Stimulated activated CD8-positive, alpha-beta memory T cell treated with anti-CD3 and anti-CD28 coated beads, Interleukin-4, amount 100 ng/mL, for 24 hours (primary cell): ENCODE measurements at regions not wholly inside any gene's neighbourhood (a gene's known extent, or its start where the extent isn't known, plus 50 kb on each side); places are given as distances from the start of the nearest gene placed in this dataset.
"Not testable (repeated sequence)": the region's sequence is repeated elsewhere in the genome, so short reads cannot be mapped to it uniquely, and the experiment has no call there.

Source experiments
- DNase-seq: peaks from one replicate; pipeline ENCODE4 v3.0.0-alpha.2; 2020; ENCODE audit warnings: low read depth

GRCh38 chr14:49367696-49368095 is 218.5 kb downstream of the RPS29 start:
- no peak for DNase-seq

- no peak for DNase-seq
Measured at GRCh38 chr14:49366416-49366815, 219.8 kb downstream of the RPS29 start.

GRCh38 chr14:49364752-49365117 is 221.4 kb downstream of the RPS29 start:
- DNase-seq, result no peak

GRCh38 chr14:49363821-49364751 is 222.1 kb downstream of the RPS29 start:
- DNase-seq, result no peak

- no peak for DNase-seq
Measured at GRCh38 chr14:49362916-49363315, 223.3 kb downstream of the RPS29 start.

GRCh38 chr14:49339130-49339529 is 247.1 kb downstream of the RPS29 start:
- DNase-seq, result no peak

- DNase-seq, result no peak
Measured at GRCh38 chr14:49319810-49320209, 266.4 kb downstream of the RPS29 start.

GRCh38 chr14:49315570-49315969 is 270.6 kb downstream of the RPS29 start:
- DNase-seq, result no peak

GRCh38 chr14:49314737-49315136 is 271.4 kb downstream of the RPS29 start:
- DNase-seq, result no peak

GRCh38 chr14:49313108-49313507 is 273.1 kb downstream of the RPS29 start:
- no peak for DNase-seq

GRCh38 chr14:49310298-49310697 is 275.9 kb downstream of the RPS29 start:
- no peak for DNase-seq

GRCh38 chr14:49306152-49306751 is 279.9 kb downstream of the RPS29 start:
- DNase-seq, result no peak

GRCh38 chr14:49303946-49304516 is 282.1 kb downstream of the RPS29 start:
- no peak for DNase-seq

GRCh38 chr14:49297102-49297501 is 289.1 kb downstream of the RPS29 start:
- no peak for DNase-seq

GRCh38 chr14:49294621-49295148 is 291.5 kb downstream of the RPS29 start:
- DNase-seq, result no peak

- DNase-seq, result no peak
Measured at GRCh38 chr14:49287004-49287403, 299.2 kb downstream of the RPS29 start.

GRCh38 chr14:49286257-49286983 is 299.8 kb downstream of the RPS29 start:
- no peak for DNase-seq

GRCh38 chr14:49280566-49280965 is 305.6 kb downstream of the RPS29 start:
- no peak for DNase-seq

GRCh38 chr14:49250517-49250916 is 335.7 kb downstream of the RPS29 start:
- no peak for DNase-seq

GRCh38 chr14:49250109-49250508 is 336.1 kb downstream of the RPS29 start:
- no peak for DNase-seq

GRCh38 chr14:49249022-49249421 is 337.2 kb downstream of the RPS29 start:
- no peak for DNase-seq

GRCh38 chr14:49243777-49244176 is 342.4 kb downstream of the RPS29 start:
- DNase-seq, result not testable (repeated sequence)
